ENCODE measurements at regions not wholly inside any gene's neighbourhood (a gene's known extent, or its start where the extent isn't known, plus 50 kb on each side); places are given as distances from the start of the nearest gene placed in this dataset.

- no peak for TF ChIP-seq CTCF (IDR thresholded peaks at IDR 0.05)
These were observed 216.9 kb upstream of the TNP1 start for GRCh38 chr2:217076657-217077232.

- no peak for TF ChIP-seq CTCF (IDR thresholded peaks at IDR 0.05)
These were observed 216.2 kb upstream of the TNP1 start for GRCh38 chr2:217076058-217076435.

- TF ChIP-seq CTCF (IDR thresholded peaks at IDR 0.05), result no peak
These were observed 215.6 kb upstream of the TNP1 start for GRCh38 chr2:217075268-217076057.

GRCh38 chr2:217074576-217075255 is 214.9 kb upstream of the TNP1 start:
- TF ChIP-seq CTCF (IDR thresholded peaks at IDR 0.05), result no peak

- no peak for TF ChIP-seq CTCF (IDR thresholded peaks at IDR 0.05)
These were observed 211.6 kb upstream of the TNP1 start for GRCh38 chr2:217071416-217071815.

GRCh38 chr2:217070611-217071010 is 210.7 kb upstream of the TNP1 start:
- no peak for TF ChIP-seq CTCF (IDR thresholded peaks at IDR 0.05)

- no peak for TF ChIP-seq CTCF (IDR thresholded peaks at IDR 0.05)
These were observed 210.2 kb upstream of the TNP1 start for GRCh38 chr2:217070043-217070430.
